ENCODE measurements at regions not wholly inside any gene's neighbourhood (a gene's known extent, or its start where the extent isn't known, plus 50 kb on each side); places are given as distances from the start of the nearest gene placed in this dataset.

- TF ChIP-seq CTCF (conservative IDR thresholded peaks at IDR 0.05; ENCODE audit: low read length): no peak
- TF ChIP-seq EZH2phosphoT487 (IDR thresholded peaks at IDR 0.05; ENCODE audit: borderline replicate concordance): no peak
Measured at GRCh38 chr11:29249713-29250112, 767.1 kb downstream of the KCNA4 start.

Data from Loucy (cell line).